MM.1S (cell line): ENCODE measurements at regions not wholly inside any gene's neighbourhood (a gene's known extent, or its start where the extent isn't known, plus 50 kb on each side); places are given as distances from the start of the nearest gene placed in this dataset.

ENCODE experiments used
- DNase-seq: peaks from one replicate; pipeline ENCODE4 v3.0.0-alpha.2; 2015
- H2AFZ ChIP-seq: fragments of 300-600 bp; sonication (generic); 2 replicates; pipeline ENCODE4 v1.6.0; 2016; ENCODE audit warnings: antibody characterized with exemption, low read length
- H3F3A ChIP-seq: fragments of 300-600 bp; sonication (generic); 2 replicates; pipeline ENCODE4 v1.6.1; 2016; ENCODE audit warnings: mild to moderate bottlenecking, antibody characterized with exemption, low read length, moderate library complexity, mixed read lengths; ENCODE audit not compliant: insufficient read depth
- H3K27ac ChIP-seq: fragments of 300-600 bp; sonication (generic); 2 replicates; pipeline ENCODE4 v1.5.1; 2016; ENCODE audit warnings: mild to moderate bottlenecking, low read length
- H3K27me3 ChIP-seq: fragments of 300-600 bp; sonication (generic); replicated peaks from 2 replicates; pipeline ENCODE4 v1.6.0; 2016; ENCODE audit warnings: low read length; ENCODE audit not compliant: insufficient read depth
- H3K36me3 ChIP-seq: fragments of 300-600 bp; sonication (generic); replicated peaks from 2 replicates; pipeline ENCODE4 v1.6.1; 2016; ENCODE audit warnings: mild to moderate bottlenecking, low read length, mixed read lengths; ENCODE audit not compliant: insufficient read depth
- H3K4me1 ChIP-seq: fragments of 300-600 bp; sonication (generic); 2 replicates; pipeline ENCODE4 v1.6.1; 2016; ENCODE audit warnings: low read length, mixed read lengths
- H3K4me2 ChIP-seq: fragments of 300-600 bp; sonication (generic); 2 replicates; pipeline ENCODE4 v1.6.0; 2016; ENCODE audit warnings: low read depth, low read length
- H3K4me3 ChIP-seq: fragments of 300-600 bp; sonication (generic); 2 replicates; pipeline ENCODE4 v1.5.1; 2016; ENCODE audit warnings: low read length, mixed read lengths
- H3K79me2 ChIP-seq: fragments of 300-600 bp; sonication (generic); 2 replicates; pipeline ENCODE4 v1.6.1; 2016; ENCODE audit warnings: mixed run types, low read length, mixed read lengths
- H3K9ac ChIP-seq: fragments of 300-600 bp; sonication (generic); 2 replicates; pipeline ENCODE4 v1.6.1; 2016; ENCODE audit warnings: low read length, mixed read lengths
- H3K9me2 ChIP-seq: fragments of 300-600 bp; sonication (generic); replicated peaks from 2 replicates; pipeline ENCODE4 v1.6.1; 2016; ENCODE audit warnings: mild to moderate bottlenecking, low read length, mixed read lengths; ENCODE audit not compliant: insufficient read depth
- H3K9me3 ChIP-seq: fragments of 300-600 bp; sonication (generic); replicated peaks from 2 replicates; pipeline ENCODE4 v1.6.1; 2016; ENCODE audit warnings: mild to moderate bottlenecking, low read length, mixed read lengths; ENCODE audit not compliant: insufficient read depth
- H4K20me1 ChIP-seq: fragments of 300-600 bp; sonication (generic); 2 replicates; pipeline ENCODE4 v1.6.1; 2016; ENCODE audit warnings: mild to moderate bottlenecking, low read length, moderate library complexity, mixed read lengths; ENCODE audit not compliant: insufficient read depth
- EZH2 ChIP-seq: fragments of 300-600 bp; sonication (generic); optimal IDR thresholded peaks from 2 replicates; pipeline ENCODE3; 2017; ENCODE audit warnings: low read depth, mild to moderate bottlenecking, antibody characterized with exemption, low read length, mixed read lengths
- EZH2phosphoT487 ChIP-seq: fragments of 300-600 bp; sonication (generic); IDR thresholded peaks from 2 replicates; pipeline ENCODE4 v1.6.1; 2018; ENCODE audit warnings: antibody characterized with exemption, low read length
- TF ChIP-seq, protein P1 (sequence below): fragments of 300-600 bp; sonication (generic); IDR thresholded peaks from 2 replicates; pipeline ENCODE4 v1.5.1; 2016; ENCODE audit warnings: antibody characterized with exemption, low read length, mixed read lengths

- Histone ChIP-seq H3K36me3 (no peaks in the 10 kb centered on the region), H3K9me2 (no peaks in the 10 kb centered on the region), H3K9me3 (no peaks in the 10 kb centered on the region), H3K4me1 (no peaks in the 10 kb centered on the region), H3K27me3 (no peaks in the 10 kb centered on the region), H2AFZ (no peak overlapping the region), H3F3A (no peaks in the 10 kb centered on the region), H3K79me2 (no peaks in the 10 kb centered on the region), H3K27ac (no peak overlapping the region), H3K4me3 (no peak overlapping the region), H4K20me1 (no peaks in the 10 kb centered on the region), H3K9ac (no peak overlapping the region), H3K4me2 (no peak overlapping the region)
- TF ChIP-seq EZH2phosphoT487 (no peak), EZH2 (no peak)
- TF ChIP-seq, protein P1, sequence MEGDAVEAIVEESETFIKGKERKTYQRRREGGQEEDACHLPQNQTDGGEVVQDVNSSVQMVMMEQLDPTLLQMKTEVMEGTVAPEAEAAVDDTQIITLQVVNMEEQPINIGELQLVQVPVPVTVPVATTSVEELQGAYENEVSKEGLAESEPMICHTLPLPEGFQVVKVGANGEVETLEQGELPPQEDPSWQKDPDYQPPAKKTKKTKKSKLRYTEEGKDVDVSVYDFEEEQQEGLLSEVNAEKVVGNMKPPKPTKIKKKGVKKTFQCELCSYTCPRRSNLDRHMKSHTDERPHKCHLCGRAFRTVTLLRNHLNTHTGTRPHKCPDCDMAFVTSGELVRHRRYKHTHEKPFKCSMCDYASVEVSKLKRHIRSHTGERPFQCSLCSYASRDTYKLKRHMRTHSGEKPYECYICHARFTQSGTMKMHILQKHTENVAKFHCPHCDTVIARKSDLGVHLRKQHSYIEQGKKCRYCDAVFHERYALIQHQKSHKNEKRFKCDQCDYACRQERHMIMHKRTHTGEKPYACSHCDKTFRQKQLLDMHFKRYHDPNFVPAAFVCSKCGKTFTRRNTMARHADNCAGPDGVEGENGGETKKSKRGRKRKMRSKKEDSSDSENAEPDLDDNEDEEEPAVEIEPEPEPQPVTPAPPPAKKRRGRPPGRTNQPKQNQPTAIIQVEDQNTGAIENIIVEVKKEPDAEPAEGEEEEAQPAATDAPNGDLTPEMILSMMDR: no peak
- no peak for DNase-seq
Measured at GRCh38 chr16:80260906-80261311, 279.9 kb upstream of the DYNLRB2 start.

- no peak overlapping the region for H3K9ac ChIP-seq
- no peak overlapping the region for H3K4me2 ChIP-seq
Measured at GRCh38 chr16:80259290-80259805, 281.4 kb upstream of the DYNLRB2 start.

GRCh38 chr16:80258407-80258806 is 282.4 kb upstream of the DYNLRB2 start:
- H3F3A ChIP-seq: no peaks in the 10 kb centered on the region
- H3K9me2 ChIP-seq: no peaks in the 10 kb centered on the region
- TF ChIP-seq EZH2 (no peak), EZH2phosphoT487 (no peak)
- TF ChIP-seq, protein P1: no peak
- no peaks in the 10 kb centered on the region for H3K79me2 ChIP-seq
- no peak overlapping the region for H3K4me2 ChIP-seq
- no peaks in the 10 kb centered on the region for H3K27me3 ChIP-seq
- H3K4me3 ChIP-seq: no peak overlapping the region
- no peaks in the 10 kb centered on the region for H3K36me3 ChIP-seq
- no peak overlapping the region for H3K9ac ChIP-seq
- no peaks in the 10 kb centered on the region for H3K9me3 ChIP-seq
- DNase-seq: no peak
- no peak overlapping the region for H3K27ac ChIP-seq
- H3K4me1 ChIP-seq: no peaks in the 10 kb centered on the region
- H2AFZ ChIP-seq: no peak overlapping the region
- no peaks in the 10 kb centered on the region for H4K20me1 ChIP-seq

More at GRCh38 chr16:80259290-80259805, 281.4 kb upstream of the DYNLRB2 start:
- H2AFZ ChIP-seq: no peak overlapping the region
- DNase-seq: no peak
- no peaks in the 10 kb centered on the region for H3K79me2 ChIP-seq
- no peaks in the 10 kb centered on the region for H3K27me3 ChIP-seq
- TF ChIP-seq, protein P1: no peak
- TF ChIP-seq EZH2 (no peak), EZH2phosphoT487 (no peak)
- no peak overlapping the region for H3K27ac ChIP-seq
- no peaks in the 10 kb centered on the region for H4K20me1 ChIP-seq
- no peaks in the 10 kb centered on the region for H3K4me1 ChIP-seq
- no peak overlapping the region for H3K4me3 ChIP-seq
- no peaks in the 10 kb centered on the region for H3K9me3 ChIP-seq
- no peaks in the 10 kb centered on the region for H3K36me3 ChIP-seq
- no peaks in the 10 kb centered on the region for H3K9me2 ChIP-seq
- no peaks in the 10 kb centered on the region for H3F3A ChIP-seq
